NCI-H748 treated with DMSO at 0.1 percent for 48 hours (cell line): ENCODE measurements at regions not wholly inside any gene's neighbourhood (a gene's known extent, or its start where the extent isn't known, plus 50 kb on each side); places are given as distances from the start of the nearest gene placed in this dataset.
A peak's percentile ranks its signal among the peaks of the same experiment; 100 is the strongest.

Source experiments
- DNase-seq: peaks from one replicate; lab custom pipeline; 2025; lab: John Stamatoyannopoulos, UW

DNA sequence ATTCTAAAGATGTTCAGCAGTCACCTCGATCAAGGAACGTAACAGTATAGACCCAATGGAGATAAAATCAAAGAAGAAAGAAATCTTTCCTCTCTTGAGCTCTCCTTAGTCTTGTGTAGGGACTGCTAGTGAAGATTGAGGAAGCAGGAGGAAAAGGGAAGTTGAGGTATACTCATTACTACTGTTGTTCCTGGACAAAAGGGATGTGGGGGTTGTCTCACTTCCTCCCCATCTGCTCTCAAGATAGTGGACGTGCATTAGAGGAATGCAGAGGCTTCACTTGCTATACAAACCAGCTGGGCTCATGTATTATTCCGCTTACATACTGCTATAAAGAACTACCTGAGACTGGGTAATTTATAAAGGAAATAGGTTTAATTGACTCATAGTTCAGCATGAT lies 208.9 kb upstream of the ARHGEF9 start:
- DNase-seq: no peak

DNA sequence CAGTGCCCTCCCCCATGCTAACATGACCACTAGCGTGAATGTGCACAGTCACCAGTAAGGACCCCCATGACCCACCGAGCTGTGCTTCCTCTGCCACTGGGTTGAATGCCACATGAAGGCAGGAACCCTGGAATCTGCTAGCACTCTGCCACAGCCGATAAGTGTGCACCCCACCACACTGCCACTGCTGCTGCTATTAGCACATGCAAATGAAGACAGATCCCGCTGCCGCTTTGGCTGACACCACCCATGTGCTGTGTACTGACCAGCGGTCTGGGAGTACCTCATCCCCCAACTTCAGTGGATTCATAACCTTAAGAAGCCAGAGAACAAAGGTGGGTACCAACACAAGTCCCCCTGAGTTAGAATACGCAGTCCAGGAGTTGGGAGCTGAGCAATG lies 200.9 kb upstream of the ARHGEF9 start:
- no peak for DNase-seq

DNA sequence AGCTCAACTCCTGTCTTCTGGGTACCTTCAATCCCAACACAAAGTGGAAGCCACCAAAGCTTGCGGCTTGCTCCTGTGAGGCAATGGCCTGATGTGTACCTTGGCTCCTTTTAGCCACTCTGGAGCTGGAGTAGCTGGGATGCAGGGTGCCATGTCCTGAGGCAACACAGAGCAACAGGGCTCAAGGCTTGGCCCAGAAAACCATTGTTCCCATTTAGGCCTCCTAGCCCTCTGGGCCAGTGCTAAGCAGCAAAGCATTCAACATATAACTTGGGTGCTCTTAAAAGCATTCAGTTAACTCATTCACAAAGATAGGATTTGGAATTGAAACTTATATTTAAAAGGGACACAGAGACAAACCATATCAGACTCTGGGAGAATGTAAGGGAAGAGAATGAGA lies 194.5 kb upstream of the ARHGEF9 start:
- no peak for DNase-seq

DNA sequence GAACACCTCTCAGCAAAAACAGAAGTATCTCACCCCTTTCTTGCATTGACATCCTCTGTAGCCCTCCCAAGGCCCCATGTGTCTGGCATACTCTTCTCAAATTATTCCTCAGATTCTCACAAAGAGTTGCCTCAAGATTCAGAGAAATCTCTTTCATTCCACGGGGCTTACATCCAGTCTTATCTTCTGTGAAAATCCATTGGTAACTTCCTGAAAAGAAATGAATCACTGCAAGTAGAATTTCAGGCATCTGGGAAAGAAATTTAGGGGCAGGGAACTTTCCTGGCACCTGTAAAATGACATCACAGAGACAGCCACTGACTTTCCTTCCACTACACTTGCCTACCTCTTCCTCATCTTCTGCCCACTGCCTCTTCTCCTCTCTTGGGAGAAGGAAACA lies 182.5 kb upstream of the ARHGEF9 start:
- DNase-seq: no peak

DNA sequence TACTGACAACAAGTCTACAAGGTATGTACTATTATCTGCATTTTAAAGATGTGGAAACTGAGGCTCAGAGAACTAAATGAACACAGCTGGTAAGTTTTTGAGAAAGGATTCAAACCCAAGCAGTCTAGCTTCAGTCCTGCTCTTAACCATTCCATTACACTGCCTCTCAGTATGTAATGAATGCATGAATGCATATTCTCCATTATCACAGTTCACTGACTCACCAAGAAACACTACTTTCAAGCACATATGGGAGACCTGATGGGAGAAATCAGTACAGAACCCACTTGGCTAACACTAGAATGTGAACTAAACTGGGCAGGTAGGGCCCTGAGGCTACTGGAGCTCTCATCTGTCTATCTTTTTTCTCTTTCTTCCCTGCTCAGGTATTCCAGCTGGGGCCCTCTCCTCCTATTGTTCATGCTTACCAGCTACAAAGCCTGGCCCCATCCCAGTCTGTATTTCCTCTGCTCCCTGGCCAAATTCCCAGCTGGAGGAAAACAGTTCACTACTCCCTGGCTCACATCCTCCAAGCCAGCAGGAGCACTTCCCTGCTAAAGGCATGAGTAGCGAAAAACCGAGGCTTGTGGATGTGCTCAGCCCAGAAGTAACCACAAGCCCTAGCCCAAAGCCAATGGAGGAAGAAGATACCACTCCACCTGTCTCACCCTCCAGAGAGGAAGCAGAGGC lies 178.2 kb upstream of the ARHGEF9 start:
- DNase-seq: no peak

GRCh38 chrX:63961964-63962363 lies 176.9 kb upstream of the ARHGEF9 start:
- DNase-seq: no peak

GRCh38 chrX:63959975-63960374 lies 175.0 kb upstream of the ARHGEF9 start:
- DNase-seq: no peak

DNA sequence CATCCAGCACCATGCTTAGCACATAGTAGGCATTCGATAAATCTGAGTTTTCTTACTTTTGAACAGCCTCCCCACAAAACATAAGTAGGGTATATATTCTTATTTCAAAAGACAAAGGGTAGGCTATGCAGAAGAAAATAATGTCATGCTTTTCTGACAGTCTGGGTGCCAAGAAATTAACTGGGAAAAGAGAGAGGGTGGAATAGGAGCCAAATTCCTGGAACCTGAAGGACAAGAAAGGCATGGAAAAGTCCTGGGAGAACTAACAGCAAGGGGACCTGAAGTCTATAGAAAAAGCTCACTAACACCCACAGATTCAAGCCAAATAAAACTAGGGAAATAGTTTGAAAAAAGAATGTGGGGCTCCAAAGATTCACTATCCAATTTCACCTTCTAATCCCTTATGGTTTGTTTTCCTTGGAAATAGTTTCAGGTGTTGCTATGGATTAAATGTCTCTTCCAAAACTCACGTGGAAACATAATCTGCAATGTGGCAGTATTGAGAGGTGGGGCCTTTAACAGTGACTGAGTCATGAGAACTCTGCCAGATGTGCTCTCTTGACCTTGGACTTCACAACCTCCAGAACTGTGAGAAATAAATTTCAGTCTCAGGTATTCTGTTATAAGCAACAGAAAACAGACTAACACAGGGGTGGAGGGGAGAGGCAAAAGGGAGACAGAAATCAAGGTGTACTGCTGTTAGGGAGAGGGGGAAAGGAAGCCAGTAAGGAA lies 173.3 kb upstream of the ARHGEF9 start:
- DNase-seq: no peak

GRCh38 chrX:63935835-63936234 lies 150.8 kb upstream of the ARHGEF9 start:
- no peak for DNase-seq

DNA sequence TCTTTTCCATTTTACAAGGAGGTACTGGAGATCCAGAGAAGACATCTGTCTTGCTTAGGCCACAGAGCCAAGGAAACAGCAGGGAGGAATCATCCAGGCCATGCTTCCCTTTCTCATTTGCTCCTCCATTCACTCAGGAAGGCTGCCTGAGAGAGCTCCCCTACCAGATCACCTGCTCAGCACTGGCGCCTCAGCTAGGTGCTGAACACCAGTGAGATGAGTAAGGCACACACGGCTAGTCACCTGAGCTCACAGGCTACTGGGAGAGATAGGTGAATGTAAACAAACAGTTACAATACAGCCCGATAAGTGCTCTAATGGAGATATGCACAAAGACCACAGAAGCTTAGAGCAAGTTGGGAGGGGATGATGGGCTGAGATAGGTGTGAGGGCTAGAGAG lies 149.8 kb upstream of the ARHGEF9 start:
- no peak for DNase-seq

DNA sequence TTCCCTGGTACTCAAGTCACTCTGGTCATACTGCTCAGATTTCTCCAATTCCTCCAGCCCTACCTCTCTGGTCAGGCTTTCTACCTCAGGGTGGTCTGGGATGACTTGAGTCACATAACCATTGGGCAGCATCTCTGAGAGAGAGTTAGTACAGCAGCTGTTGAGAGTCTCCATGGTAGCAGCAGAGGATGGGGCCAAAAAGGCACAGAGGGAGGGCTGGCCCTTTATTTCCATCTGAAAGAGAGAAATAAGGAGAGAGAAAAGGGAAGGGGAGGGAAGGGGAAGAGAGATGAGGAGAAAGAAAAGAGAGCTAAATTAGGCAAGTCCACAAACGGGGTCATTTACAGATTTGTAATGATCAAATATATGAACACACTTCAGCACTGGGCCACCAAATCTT lies 149.1 kb upstream of the ARHGEF9 start:
- no peak for DNase-seq

- DNase-seq: no peak
These were observed 147.9 kb upstream of the ARHGEF9 start for GRCh38 chrX:63932907-63933306.

DNA sequence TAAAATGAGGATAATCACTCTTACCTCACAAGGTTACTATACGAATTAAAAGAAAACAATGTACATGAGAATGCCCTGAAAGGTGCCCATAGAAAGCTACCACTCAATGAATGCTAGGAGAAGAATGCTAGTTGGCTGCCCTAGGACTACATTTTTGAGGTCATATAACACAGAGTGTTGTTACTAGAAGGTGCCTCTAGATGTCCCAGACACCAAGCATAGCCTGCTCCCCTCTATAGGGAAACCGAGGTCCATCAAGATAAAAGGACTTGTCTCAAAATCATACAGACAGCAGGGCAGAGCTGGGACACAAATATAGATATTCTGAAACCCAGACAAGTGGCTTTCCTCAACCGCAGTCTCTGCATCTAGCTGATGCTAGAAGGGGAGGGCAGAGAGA lies 147.0 kb upstream of the ARHGEF9 start:
- DNase-seq: no peak

DNA sequence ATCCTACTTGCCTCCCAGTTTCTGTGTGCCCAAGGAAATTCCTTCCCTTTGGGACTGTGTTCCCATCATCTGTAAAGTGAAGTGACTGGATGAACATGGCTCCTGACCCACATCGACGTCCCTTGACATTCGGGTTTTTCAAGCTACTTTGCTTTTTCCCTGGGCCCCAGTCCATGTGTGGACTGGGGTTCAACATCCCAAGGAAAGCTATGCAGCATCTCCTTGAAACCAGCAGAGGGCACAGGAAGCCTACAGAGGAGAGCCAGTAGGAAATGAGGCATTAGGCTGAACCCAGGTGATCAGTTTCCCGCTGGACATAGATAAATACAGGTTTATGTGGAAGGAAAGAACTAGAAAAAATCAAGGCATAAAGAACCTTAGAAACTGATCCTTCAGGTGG lies 145.1 kb upstream of the ARHGEF9 start:
- peak; percentile 0 for DNase-seq

- no peak for DNase-seq
These were observed 144.6 kb upstream of the ARHGEF9 start for GRCh38 chrX:63929608-63930007.

DNA sequence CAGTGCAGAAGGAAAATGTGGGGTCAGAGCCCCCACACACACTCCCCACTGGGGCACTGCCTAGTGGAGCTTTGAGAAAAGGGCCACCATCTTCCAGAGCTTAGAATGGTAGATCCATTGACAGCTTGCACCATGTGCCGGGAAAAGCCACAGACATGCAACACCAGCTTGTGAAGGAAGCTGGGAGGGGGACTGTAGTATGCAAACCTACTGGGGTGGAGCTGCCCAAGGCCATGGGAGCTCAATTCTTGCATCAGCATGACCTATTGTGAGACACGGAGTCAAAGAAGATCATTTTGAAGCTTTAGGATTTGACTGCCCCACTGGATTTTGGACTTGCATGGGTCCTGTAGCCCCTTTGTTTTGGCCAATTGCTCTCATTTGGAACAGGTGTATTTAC lies 142.8 kb upstream of the ARHGEF9 start:
- no peak for DNase-seq

DNA sequence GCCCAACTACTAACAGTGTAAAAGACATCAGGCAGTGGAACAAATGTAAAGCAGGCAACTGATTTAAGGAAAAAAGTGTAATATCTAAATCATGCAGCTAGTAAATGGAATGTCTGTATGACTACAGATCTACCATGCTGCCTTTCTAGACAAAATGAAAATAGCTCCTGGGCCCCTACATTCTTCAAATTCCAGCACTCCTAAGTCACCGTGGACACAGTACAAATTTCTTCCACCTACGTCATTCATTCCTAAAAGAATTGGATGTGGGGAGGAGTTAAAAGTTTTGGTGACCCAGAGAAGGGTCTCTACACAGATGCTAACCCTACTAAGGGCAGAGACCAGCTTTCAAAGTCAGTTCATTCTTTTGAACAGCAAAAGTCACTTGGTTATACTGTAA lies 137.2 kb upstream of the ARHGEF9 start:
- no peak for DNase-seq

- no peak for DNase-seq
These were observed 135.9 kb upstream of the ARHGEF9 start for GRCh38 chrX:63920875-63921274.

- no peak for DNase-seq
These were observed 134.1 kb upstream of the ARHGEF9 start for GRCh38 chrX:63919081-63919480.

- DNase-seq: no peak
These were observed 133.6 kb upstream of the ARHGEF9 start for GRCh38 chrX:63918611-63919010.

DNA sequence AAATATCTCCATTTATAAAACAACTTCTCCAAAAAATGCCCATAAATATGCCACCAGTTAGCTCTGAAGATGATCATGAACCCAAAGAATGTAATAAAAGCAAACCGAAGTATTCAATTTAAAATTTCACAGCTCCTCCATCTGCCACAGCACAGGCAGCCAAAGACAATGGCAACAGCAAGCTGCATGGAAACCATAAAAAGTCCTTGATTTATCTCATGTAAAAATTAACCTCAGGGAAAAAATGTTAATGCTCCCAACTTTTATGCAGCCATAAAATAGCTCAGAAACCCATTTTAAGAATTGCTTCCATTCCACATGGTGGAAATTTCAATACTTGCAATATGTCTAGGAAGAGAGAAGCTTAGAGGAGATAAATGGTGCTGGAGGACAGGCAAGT lies 132.3 kb upstream of the ARHGEF9 start:
- no peak for DNase-seq

DNA sequence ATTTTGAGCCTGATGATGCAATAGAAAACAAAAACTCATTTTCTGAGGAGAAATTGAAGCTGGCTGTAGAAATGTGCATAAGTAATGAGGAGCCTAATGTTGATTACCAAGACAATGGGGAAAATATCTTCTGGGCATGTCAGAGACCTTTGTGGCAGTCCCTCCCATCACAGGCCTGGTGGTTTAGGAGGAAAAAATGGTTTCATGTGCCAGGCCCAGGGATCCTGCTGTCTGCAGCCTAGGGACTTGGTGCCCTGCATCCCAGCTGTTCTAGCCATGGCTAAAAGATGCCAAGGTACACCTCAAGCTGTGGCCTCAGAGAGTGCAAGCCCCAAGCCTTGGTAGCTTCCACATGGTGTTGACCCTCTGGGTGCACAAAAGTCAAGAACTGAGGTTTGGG lies 128.7 kb upstream of the ARHGEF9 start:
- DNase-seq: no peak

DNA sequence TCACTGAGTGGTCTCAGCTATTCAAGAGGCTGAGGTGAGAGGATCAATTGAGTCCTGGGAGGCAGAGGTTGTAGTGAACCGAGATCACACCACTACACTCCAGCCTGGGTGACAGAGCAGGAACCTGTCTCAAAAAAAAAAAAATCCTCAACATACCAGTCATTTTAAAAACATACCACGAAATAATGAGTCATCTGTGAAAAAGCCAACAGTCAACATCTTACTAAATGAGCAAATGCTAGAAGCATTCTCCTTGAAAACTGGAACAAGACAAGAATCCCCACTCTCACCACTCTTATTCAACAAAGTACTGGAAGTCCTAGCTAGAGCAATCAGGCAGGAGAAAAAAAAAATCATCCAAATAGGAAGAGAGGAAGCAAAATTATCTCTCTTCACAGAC lies 104.0 kb upstream of the ARHGEF9 start:
- DNase-seq: no peak
